KG1 (cell line): ENCODE measurements at regions not wholly inside any gene's neighbourhood (a gene's known extent, or its start where the extent isn't known, plus 50 kb on each side); places are given as distances from the start of the nearest gene placed in this dataset.
"Not testable (repeated sequence)": the region's sequence is repeated elsewhere in the genome, so short reads cannot be mapped to it uniquely, and the experiment has no call there.

Experiments used
- DNase-seq: peaks from one replicate; lab custom pipeline; 2025; lab: John Stamatoyannopoulos, UW

DNA sequence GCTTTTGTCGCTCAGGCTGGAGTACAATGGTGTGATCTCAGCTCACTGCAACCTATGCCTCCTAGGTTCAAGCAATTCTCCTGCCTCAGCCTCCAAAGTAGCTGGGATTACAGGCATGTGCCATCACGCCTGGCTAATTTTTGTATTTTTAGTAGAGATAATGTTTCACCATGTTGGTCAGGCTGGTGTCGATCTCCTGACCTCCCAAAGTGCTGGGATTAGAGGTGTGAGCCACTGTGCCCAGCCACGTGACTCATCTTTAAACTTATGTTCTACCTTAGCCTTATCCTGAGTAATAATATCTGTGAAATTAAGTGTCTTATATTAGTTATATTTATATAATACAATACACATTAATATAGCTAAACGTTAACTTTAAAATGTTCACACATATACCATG is 101.2 kb upstream of the CADM1 start:
- not testable (repeated sequence) for DNase-seq

- DNase-seq: no peak
Observed at GRCh38 chr11:115599125-115599524, 94.9 kb upstream of the CADM1 start.

- no peak for DNase-seq
Observed at GRCh38 chr11:115598257-115598901, 94.2 kb upstream of the CADM1 start.

GRCh38 chr11:115591380-115591779 is 87.2 kb upstream of the CADM1 start:
- no peak for DNase-seq

- DNase-seq: no peak
Observed at GRCh38 chr11:115590254-115590653, 86.0 kb upstream of the CADM1 start.

DNA sequence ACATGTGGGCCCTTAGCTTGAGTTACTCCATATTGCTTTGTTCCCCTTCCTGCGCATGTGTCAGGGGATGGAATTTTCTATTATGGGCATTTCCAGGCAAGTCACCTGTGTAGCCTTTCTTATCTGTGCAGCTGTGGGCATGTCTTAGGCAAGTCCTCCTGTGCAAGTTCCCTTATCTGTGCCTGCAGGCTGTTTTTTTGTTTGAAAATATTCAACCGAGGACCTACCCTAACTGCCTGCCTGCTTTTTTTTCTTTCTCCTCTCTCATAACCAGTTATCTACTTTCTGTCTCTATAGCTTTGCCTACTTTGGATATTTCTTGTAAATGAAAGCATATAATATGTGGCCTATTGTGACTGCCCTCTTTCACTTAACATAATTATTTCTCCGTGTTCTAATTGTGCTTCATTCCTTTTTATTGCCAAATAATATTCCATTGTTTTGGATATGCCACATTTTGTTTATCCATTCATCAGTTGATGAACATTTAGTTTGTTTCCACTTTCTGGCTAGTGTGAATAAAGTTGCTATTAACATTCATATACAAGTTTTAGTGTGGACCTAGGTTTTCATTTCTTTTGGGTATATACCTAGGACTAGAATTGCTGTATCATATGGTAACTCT is 83.6 kb upstream of the CADM1 start:
- no peak for DNase-seq

GRCh38 chr11:115585361-115586024 is 81.3 kb upstream of the CADM1 start:
- no peak for DNase-seq

DNA sequence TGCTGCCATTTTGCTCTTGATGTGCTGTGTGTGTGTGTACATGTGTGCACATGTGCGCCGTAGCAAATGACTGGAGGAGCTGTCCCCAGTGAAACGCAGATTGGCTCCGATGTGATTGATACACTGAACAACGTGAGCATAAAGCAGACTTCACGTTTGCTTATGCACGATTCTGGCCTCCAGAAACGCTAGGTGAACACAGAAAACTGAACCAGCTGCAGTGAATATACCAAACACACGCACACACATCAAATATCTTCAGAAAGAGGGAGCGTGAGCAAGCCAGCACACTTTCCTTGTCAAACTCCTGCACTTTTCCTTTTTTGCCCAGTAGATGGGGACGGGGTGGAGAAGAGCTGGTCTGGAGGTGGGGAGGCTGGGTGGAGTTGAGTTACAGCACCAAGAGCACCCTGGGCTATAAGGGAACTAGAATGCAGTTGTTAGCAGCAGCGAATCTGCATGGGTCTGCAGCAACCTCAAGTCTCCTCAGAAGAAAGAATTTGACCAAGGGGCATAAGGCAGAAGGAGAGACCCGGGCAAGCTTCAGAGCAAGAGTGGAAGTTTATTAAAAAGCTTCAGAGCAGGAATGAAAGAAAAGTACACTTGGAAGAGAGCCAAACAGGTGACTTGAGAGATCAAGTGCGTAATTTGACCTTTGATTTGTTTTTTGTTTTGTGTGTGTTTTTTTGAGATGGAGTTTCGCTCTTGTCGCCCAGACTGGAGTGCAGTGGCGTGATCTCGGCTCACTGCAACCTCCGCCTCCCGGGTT is 77.8 kb upstream of the CADM1 start:
- DNase-seq: no peak

DNA sequence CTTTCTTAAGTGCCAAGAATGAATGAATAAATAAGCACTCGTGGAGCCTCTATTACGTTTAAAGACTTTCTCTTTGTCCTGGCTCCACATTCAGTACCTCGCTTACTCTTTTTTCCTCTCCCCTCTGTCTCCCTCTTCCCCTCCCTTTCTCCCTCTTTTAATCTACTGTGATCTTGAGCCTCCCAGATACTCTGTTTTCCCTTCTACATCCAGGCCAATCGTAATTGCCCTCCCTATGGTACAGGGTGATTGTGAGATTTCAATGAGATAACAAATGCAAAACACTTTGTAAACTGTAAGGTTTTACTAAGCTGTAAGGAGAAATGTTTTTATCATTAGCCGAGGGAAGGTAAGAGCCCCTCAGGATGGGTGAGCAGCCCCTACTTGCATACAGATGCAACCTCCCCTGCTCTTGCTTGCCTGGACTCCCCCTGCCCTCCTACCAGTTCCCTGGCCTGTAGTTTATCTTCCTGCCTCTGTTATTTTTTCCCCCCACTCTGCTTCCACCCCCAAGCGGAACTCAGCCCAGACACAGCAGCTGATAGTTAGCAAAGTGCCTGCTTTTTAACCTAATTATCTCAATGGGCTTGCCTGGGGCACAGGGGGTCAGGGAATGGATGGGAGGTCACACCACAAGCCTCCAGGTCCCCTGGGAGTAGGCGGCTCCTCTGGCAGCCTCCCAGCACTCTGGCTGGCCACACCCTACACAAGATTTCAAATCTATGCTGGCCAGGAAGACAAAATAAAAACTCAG is 76.9 kb upstream of the CADM1 start:
- DNase-seq: no peak

- DNase-seq: no peak
Observed at GRCh38 chr11:115580416-115580815, 76.2 kb upstream of the CADM1 start.

GRCh38 chr11:115579181-115579825 is 75.1 kb upstream of the CADM1 start:
- DNase-seq: no peak

GRCh38 chr11:115578275-115578674 is 74.1 kb upstream of the CADM1 start:
- DNase-seq: no peak

DNA sequence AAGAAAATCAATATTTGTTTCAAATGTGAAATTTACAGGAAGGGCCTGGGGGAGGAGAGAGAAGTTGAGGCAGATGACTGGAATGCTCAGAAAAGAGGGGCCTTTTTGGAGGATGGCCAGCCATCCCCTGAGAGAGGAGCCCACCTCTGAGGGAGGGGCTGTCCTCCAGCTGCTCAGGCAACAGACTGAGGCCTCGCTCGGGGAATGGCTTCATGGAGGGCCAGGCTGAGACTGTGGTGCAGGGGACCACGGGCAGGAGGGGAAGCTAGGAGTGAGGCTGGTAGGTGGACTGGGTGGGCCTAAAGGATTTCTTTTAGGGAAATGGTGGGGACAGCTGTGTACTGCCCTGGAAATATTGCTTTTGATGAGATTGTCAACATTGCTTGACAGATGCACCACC is 73.5 kb upstream of the CADM1 start:
- no peak for DNase-seq

DNA sequence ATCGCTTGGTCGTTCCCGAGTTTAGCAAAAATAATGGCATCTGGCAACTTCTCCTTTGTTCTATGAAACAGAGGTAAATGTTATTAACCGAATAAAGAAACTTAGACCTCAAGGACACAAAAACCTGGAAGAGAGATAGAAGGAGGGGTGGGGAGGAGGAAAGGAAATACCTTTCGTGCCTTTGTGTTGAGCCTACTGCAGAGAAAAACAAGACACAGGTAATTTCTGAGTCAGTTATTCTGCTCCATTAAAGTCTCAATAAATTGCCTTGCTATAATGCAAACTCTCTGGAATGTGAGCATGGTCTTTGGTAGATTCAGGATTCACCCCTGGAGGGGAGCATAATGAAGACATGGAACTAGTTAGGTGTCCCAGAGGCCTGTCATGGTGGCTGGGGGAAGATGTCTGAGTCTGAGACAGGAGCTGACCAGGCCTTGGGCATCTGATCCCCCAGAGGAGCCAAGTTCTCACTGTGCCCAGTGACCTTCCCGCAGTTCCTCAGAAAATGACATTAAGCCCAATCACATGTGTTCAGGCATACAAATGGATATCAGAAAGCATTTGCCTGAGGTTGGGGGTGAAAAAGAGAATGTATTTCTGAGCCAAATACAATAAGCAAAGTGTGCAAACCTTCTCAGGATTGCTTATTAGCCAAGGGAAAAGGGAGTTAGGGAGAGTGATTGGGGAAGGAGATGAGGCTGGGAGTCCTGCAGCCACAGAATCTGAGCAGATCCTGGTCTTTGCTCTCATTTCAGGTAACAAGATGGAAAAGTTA is 72.6 kb upstream of the CADM1 start:
- no peak for DNase-seq

- DNase-seq: no peak
Observed at GRCh38 chr11:115572551-115572950, 68.3 kb upstream of the CADM1 start.

GRCh38 chr11:115566180-115566764 is 62.1 kb upstream of the CADM1 start:
- no peak for DNase-seq

- DNase-seq: no peak
Observed at GRCh38 chr11:115564851-115565250, 60.6 kb upstream of the CADM1 start.

DNA sequence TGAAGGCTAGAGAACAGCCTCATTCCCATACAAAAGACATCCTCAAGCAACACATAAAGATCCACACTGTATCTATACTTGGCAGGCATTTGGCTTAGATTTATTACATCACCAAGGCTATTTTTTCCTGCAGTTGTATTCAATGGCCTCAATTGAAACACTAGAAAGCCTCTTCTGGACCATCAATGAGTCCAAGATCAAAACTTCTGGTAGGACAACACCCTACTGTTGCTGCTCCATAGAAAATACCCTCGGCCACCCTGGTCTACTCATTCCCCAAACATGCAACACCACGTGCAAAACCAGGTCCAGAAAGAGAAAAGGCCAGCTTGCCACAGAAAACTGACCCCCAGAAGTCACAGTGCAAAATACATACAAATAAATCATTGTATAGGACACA is 56.9 kb upstream of the CADM1 start:
- DNase-seq: no peak

DNA sequence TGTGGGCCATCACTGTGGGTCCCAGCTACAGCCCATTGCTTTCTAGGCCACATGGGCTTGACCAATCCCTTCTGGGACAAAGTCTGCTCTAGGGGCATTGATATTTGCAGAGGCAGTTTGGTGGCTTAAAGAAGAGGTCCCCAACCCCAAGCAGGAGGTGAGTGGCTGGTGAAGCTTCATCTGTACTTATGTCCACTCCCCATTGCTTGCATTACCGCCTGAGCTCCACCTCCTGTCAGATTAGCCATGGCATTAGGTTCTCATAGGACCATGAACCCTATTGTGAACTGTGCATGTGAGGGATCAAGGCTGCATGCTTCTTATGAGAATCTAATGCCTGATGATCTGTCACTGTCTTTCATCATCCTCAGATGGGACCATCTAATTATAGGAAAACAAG is 54.4 kb upstream of the CADM1 start:
- no peak for DNase-seq

DNA sequence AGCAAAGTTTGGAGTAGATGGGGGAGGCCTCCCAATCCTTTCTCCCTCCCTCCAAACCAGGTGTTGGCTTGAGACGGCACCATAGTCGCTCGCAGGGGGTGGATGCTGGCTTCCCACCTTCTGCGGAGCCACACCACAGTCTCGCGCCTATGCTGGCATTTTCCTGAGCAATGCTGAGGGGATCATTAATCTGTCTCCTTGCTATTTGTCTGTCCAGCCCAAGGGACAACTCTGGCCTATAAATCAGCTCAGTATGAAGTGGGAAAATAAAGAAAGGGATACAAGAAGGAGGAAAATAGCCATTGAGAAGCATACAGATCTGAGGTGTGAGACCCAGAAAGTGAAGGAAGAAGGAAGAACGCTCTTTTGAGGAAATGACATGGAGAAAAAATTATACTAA is 53.5 kb upstream of the CADM1 start:
- no peak for DNase-seq
